Gastrocnemius medialis (tissue), 4 donors: ENCODE measurements at regions not wholly inside any gene's neighbourhood (a gene's known extent, or its start where the extent isn't known, plus 50 kb on each side); places are given as distances from the start of the nearest gene placed in this dataset.

Experiments
- POLR2A ChIP-seq, 2 donors: fragments of 450-650 bp; IDR thresholded peaks; one replicate each; pipeline ENCODE4 v1.6.1; 2017; ENCODE audit warnings: antibody characterized with exemption in 2 of 2, mild to moderate bottlenecking in 2 of 2, moderate library complexity in 2 of 2
- TF ChIP-seq, protein P1 (sequence below), 5 experiments: fragments of 450-650 bp in 3 of 5; fragments of 200-600 bp in 2 of 5; sonication (generic) in 2 of 5; IDR thresholded peaks in 4 of 5; conservative IDR thresholded peaks in 1 of 5; 1 replicate in 4 of 5; 2 replicates in 1 of 5; pipeline ENCODE4 v1.5.1; 2016 to 2019; ENCODE audit warnings: antibody characterized with exemption in 5 of 5, mild to moderate bottlenecking in 3 of 5, moderate library complexity in 3 of 5

GRCh38 chr9:82404881-82405280 lies 416.3 kb downstream of the SPATA31D1 start:
- TF ChIP-seq, protein P1, sequence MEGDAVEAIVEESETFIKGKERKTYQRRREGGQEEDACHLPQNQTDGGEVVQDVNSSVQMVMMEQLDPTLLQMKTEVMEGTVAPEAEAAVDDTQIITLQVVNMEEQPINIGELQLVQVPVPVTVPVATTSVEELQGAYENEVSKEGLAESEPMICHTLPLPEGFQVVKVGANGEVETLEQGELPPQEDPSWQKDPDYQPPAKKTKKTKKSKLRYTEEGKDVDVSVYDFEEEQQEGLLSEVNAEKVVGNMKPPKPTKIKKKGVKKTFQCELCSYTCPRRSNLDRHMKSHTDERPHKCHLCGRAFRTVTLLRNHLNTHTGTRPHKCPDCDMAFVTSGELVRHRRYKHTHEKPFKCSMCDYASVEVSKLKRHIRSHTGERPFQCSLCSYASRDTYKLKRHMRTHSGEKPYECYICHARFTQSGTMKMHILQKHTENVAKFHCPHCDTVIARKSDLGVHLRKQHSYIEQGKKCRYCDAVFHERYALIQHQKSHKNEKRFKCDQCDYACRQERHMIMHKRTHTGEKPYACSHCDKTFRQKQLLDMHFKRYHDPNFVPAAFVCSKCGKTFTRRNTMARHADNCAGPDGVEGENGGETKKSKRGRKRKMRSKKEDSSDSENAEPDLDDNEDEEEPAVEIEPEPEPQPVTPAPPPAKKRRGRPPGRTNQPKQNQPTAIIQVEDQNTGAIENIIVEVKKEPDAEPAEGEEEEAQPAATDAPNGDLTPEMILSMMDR (IDR thresholded peaks at IDR 0.05 in 4 of 5, conservative IDR thresholded peaks at IDR 0.05 in 1 of 5) = no peak
- TF ChIP-seq POLR2A (IDR thresholded peaks at IDR 0.05) = no peak
